HG02759 (cell line): ENCODE measurements at regions not wholly inside any gene's neighbourhood (a gene's known extent, or its start where the extent isn't known, plus 50 kb on each side); places are given as distances from the start of the nearest gene placed in this dataset.

Experiments
- ATAC-seq: cut with Tn5 transposase; IDR thresholded peaks from one replicate; pipeline ENCODE4 v1.9.1; 2021; ENCODE audit warnings: mild to moderate bottlenecking, moderate library complexity; ENCODE audit not compliant: unreplicated experiment

DNA sequence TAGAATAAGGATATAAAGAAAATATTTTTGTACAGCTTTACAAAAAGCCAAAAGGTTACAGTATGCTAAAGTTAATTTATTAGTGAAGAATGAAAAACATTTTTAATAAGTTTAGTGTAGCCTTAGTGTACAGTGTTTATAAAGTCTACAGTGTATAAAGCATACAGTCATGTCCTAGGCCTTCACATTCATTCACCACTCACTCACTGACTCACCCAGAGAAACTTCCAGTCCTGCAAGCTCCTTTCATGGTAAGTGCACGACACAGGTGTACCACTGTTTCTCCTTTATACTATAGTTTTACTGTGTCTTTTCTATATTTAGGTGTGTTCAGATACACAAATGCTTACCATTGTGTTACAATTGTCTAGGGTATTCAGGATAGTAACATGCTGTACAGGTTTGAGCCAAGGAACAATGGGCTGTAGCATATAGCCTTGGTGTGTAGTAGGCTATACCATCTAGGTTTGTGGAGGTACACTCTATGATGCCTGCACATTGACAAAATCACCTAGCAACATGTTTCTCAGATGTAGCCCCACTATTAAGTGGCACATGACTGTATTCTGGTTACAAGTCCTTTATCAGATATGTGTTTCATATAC, 197.1 kb upstream of the KBTBD8 start:
- ATAC-seq, result no peak

DNA sequence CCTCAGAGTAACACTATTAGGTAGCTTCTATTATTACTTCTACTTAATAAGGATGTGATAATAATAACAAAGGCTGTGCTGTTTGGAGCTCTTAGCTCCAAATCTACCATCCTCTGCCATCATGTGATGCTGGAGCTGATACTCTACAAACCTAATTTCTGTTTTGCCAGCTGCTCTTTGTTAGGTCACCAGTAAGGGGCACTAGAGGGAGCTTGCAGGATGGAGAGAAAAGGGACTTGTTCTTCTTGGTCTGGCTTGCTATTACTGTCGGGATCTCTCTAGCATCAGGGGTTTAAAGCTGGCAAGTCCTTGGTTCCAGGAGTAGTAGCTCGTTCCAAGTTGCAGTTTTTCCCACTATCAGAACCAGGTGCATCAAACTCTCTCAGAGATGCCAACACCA, 194.9 kb upstream of the KBTBD8 start:
- no peak for ATAC-seq

DNA sequence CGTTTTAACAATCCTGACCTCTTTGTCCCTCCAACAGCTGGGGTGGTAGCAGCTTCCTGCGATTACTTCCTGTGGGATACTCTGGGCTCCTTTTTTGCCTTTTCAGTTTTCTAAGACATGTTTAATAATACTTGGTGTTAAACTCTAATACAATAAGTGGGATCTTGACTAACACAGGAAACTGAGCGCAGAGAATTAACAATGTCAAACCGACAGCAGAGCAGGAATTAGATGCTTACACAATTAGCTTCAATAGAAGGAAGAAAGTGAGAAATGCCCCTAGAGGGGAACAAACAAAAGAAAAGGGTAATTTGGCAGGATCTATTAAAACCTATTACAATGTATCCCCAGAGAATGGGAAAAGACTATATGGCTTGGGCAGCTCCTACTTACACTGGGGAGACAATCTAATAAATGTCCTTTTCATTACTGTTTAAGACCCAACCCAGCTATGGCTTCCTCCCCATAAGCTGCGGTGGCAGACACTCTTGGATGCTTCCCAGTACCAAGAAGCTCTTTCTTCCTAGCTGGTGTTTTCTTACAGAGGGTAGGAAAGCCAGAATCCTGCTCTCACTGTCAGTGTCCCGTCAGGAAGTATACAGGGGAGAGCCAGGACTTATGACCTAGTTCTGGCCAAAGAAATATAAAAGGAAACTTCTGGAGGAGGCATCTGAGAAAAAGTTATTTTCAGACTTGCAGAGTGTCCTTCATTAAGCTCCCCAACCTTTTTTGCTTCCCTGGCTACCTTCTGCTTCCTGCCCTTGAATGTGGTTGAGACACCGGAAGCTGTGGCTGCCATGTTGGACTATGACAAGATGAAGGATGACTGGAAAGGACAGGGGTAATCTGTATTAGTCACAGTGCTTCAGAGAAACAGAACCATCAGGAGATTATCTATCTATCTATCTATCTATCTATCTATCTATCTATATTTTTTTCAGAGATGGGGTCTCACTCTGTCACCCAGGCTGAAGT, 194.1 kb upstream of the KBTBD8 start:
- ATAC-seq, result no peak

DNA sequence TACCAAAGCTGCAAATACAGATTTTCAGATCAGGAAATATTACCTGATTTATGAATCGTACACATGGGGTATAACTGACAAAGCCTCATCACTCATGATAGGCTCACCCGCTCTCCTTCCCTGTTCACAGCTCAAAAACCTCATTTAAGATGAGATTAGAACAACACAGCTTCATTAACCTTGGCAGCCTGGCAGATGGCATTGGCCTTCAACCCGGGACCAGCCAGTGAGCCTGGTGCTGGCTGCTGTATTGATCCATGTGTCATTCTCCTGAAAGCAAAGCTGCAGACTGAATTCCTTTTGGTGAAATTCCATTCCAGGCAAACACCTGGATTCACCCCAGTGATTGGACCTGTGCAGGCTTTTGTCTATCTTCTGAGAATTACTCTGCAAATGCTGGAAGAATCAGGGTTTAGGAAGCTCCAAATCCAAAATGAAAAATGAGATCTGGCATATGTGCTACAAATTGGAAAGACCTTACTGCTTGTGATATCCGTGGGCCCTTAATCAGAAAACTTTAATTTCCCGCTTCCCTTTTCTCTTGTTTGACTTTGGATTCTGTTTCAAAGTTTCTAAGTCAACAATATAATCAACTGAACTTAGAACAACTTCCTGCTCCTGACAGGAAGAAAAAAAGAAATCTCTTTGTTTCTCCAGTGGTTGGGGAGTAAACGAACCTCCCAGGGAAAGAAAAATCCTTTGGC, 189.1 kb upstream of the KBTBD8 start:
- no peak for ATAC-seq

DNA sequence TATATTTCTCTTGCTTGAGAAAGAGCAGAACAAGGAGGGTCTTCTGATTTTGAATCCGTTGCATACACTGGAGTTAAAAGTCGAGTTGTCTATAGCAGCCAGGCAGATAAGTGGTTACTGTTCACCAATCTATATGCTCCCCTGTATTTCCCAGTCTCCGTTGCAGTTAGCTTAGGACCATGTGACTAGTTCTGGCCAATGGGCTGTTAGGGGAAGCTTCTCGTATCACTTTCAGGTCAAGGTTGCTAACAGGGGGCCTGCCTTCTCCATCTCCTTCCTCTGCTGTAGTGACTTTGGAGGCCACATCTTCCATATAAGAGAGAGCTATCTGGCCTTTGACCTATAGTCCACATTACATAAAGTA, 188.5 kb upstream of the KBTBD8 start:
- ATAC-seq, result no peak

DNA sequence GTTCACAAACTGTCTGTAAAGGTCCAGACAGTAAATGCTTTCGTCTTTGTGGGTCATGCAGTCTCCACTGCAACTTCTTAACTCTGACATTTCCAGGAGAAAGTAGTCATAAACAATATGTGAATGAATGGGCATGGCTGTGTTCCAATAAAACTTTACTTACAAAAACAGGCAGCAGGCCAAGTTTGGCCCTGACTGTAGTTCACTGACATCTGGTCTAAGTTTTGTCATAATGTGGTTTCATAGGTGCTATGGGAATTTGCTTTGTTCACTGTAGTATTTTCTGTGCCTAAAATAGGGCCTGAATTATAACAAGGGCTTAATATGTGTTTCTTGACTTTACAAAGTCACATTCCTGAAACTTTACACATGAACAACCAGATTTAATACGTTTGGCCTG, 186.0 kb upstream of the KBTBD8 start:
- ATAC-seq, result no peak

DNA sequence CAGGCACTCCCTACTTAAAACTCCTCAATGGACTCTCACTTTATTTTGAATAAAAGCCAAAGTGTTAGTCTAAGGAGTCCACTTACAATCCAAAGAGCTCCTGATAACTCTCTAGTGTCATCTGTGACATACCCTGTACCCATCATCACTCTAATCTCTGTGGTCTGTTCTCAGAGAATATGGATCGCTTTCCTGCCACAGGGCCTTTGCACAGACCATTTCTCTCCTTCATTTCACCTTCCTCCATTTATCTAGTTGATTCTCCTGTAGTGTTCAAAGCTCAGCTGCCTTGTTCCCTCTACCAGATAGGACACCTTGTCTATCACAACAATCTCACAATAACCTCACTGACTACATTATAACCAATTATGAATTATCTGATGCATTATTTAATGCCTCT, 185.4 kb upstream of the KBTBD8 start:
- no peak for ATAC-seq

DNA sequence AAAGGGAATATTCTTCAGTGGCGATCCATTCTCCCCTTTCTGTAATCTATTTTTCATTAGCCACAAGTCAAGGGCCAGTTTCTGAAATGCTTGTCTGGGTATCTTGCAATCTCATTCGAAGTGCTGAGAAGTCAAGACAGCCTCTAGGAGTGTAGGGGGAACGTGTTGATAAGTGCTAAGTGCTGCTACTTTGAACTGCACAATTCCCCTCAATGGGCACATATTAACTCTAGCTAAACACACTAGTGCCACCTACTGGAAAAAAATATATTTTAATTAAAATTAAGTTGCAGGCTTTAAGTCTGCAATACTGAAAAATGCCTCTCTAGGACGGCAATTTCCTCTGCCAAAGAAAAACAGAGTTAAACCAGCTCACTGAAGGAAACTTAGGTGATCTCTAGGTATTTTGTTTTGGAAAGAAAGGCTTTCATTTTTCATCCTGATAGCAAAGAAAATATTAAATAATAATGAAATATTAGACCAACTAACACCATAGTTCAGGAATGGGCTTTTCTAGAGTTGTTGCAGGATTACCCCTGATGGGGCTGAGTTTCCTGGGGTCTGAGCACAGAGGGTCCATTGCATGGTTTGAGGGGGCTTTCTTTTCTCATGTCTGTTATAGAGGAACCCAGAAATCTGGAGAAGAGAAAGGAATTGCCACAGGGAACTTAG, 181.9 kb upstream of the KBTBD8 start:
- ATAC-seq, result peak; percentile 63

DNA sequence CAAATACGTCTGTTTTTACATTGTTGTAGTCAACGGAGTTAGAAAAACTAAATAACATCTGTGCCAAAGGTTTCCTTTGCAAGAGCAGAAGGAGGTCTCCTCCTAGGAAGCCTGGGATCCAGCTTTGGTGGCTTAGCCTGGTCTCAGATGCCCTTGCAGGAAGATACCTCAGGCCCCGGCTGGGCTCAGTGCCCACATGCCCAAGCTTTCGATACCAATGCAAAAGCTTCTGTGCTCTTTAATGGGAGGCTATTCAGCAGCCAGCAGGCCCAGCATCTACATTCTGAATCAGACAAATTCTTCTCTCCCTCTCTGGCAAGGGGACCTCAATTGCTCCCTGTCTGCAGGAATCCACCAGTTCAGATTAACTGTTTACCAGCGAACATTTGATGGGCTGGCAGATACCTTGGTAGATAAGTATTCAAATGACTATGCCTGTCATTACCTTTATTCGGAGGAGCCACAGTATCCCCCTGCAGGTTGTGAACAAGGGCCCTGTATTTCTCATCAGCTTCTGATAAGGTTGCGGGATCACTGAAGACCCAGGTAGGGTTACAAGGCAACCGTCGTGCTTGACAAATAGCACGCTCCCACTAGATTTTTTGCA, 180.1 kb upstream of the KBTBD8 start:
- no peak for ATAC-seq

DNA sequence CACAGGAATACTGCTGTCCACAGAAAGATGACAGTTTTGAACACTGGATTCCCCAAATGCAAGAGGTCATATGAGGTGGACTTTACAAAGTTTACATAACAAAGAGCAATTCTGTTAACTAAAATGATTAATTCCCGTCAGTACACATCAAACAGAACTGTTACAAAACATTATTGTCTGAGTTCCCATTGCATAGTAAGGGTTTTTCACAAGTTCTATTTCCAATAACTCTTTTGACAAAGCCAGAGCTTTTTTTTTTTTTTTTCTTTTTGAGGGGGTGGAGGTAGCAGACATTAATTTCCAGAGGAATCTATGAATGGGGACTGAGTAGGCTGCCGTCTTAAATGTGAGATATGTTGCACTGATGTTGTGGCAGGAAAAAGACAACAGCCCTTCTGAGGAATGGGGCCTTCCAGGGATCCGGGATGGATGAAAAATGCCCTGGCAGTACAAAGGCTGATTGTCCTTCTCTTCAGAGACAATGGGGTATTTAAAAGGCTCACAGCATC, 178.1 kb upstream of the KBTBD8 start:
- ATAC-seq, result no peak

DNA sequence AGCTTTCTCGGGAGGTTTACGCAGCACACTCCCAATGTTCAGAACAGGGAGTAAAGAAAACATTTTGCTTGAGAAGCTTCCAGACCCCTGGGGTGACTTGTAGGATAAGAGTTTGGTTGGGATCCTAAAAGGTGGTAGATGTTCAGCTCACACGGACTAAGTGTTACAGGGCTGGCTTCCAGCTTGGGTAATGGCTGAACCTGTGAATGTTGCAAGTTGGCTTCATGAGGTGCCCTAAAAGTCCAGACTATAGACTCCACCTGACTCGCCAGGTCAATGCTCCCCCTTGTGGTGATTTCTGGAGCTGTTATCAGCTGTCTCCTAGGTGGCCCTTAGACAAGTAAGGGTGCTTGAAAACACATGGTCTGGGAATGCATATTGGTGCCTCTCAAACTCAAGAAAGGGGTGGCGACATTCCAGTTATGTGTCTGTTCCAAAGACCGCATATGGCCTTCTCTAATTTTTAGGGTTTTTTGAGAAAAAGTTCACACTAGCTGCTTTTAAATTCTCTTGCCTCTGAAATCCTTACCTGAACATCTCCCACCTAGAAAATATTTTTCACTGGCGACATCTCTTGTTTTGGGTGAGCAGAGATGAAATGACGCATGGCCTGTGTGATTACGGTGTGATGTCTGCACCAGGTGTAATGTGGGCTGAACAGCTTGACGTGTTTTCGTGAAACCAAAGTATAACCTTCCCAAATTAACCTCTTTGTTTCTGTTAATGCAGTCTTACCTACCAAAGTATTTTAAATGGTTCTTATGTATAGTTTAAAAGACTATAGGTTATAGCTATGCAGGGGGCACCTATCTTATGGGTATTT, 175.7 kb upstream of the KBTBD8 start:
- ATAC-seq, result peak; percentile 91

DNA sequence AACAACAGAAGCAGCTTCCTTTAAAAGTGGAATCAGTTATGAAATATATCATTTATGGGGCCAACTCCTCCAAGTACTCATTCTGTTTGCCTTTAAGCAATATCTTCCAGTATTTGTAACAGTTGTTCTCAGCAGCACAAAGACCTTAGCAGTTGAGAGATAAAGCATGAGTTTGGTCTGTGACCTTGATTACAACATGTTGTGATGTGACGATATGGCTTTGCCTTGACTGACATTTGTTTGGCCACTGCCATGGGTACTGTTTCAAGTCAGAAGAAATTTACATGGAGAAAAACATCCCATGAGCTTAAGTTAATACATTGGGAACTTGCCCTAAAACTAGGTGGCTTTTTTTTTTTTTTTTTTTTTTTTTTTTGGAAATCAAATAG, 175.1 kb upstream of the KBTBD8 start:
- no peak for ATAC-seq

DNA sequence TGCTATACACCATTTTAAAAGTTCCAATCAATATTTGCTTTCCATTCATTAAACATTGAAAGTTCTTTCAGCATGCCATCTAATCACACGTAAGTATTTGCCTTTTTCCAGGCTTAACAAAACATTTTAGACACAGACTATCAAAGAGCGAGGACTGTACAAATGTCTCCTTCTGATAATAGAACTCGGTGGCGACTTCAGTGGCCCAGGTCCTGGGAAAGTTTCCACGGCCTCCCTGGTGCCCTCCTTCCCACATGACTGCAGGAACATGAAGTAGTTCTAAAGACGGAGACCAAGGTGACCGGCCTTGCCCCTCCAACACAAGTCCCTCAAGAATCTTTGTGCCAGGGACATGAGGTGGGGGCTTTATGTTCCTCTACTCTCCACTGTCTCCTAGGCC, 174.6 kb upstream of the KBTBD8 start:
- no peak for ATAC-seq

DNA sequence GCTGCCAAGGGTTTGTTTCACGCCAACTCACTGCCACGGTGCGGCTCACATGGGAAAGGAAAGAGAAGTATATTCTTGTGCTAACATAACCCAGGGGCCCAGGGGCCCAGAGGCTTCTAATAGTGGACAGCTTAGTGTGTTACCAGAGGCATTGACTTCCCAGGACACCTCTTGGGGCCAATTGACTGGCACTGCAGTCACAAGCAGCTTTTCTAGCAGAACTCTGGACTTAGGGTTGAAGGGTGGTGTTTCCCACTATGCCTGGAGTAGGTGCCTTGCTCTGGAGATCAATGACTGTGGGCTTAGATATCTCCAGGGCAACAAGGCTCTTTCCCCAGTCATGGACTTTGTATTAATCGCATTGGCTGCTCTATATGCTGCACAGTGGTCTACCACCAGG, 172.7 kb upstream of the KBTBD8 start:
- no peak for ATAC-seq

DNA sequence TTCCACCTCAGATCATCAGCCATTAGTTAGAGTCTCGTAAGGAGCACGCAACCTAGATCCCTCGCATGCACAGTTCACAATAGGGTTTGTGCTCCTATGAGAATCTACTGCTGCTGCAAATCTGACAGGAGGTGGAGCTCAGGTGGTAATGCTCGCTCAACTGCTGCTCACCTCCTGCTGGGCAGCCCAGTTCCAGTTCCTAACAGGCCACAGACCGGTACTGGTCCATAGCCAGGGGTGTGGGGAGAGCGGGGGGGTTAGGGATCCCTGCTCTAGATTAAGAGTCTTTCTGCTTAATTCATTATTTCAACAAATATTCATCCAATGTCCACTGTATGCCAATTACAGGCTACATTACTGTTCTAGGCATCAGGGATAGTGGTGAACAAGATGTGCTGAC, 170.4 kb upstream of the KBTBD8 start:
- no peak for ATAC-seq

DNA sequence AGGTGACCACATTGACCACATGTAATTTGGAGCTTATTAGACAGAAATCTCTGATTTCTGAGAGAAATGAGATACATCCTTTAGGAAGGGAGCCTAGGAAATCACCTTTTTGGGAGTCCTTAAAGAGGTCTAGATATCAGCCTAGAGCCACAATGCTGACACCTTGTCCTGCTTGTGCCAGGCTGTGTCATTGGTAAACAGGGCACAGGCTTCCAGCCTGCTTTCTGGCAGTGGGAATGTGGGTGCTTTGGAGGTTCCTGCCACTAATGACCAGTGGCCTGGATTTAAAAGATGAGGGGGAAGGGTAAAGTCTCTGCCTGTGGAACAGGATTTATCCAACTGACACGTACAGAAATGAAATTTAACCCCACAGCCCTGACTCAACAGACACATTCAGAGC, 169.8 kb upstream of the KBTBD8 start:
- ATAC-seq, result no peak

DNA sequence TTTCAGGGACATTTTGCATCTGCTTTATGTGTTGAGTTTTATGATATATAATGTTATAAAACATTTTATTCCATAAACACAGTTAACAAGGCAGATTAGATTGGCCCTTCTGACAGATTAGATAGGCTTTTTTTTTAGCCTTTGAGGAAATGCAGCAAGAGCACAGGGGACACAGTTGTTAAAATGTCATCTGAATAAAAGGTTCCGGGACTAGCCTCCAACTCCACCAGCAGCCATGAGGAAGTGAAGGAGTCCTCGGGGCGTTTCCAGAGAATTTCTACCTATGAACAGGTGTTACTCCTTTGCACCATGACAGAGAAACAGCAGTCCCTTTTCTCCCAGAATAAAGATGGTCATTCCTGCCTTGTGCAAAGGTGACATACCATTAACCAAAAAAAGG, 167.8 kb upstream of the KBTBD8 start:
- no peak for ATAC-seq

DNA sequence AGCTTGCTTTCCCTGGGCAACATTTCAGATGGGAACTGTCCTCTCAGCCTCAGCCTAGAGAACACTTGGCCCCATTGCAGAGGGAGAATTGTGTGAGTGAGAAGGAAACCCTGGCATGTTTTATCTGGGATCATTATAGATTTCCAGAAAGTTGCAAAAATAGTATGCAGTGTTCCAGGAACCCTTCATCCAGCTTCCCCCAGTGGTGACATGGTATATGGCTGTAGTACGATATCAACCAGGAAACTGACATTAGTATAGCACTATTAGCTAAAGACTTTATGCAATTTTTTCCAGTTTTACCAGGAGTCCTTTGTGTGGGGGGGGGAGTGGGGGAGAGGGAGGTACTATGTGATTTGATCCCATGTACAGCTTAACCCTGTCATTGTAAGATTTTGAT, 166.2 kb upstream of the KBTBD8 start:
- no peak for ATAC-seq

DNA sequence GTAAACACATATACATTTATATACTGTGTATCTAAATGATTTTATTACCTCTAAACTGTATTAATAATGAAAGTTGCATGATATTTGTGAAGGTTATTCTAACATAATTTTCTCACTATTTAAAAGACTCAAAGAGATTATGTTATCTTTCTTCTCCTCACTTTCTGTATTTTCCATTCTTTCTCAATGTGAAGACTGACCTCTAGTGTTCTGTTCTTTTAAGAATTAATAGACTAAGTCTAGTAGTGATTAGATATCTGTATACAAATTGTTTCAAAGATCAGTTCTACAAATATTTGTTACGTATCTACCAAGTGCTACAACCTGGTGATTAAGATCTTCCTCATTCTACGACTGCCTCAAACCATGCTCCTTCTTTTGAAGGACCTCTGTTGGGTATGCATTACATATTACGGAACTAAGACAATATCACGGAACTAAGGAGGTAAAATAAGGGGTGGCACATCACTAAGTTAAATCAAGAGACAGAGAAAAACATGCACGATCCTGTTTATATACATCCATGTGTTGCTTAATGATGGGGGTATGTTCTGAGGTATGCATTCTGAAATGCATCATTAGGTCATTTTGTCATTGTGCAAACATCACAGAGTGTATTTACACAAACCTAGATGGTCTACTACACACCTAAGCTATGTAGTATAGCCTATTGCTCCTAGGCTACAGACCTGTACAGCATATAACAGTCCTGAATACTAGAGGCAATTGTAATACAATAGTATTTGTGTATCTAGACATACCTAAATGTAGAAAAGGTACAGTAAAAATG, 161.5 kb upstream of the KBTBD8 start:
- ATAC-seq, result no peak
